Activated CD8-positive, alpha-beta memory T cell treated with anti-CD3 and anti-CD28 coated beads, Interleukin-2, amount 50 U/mL, for 24 hours (primary cell): ENCODE measurements at regions not wholly inside any gene's neighbourhood (a gene's known extent, or its start where the extent isn't known, plus 50 kb on each side); places are given as distances from the start of the nearest gene placed in this dataset.

Source experiments
- DNase-seq: peaks from one replicate; pipeline ENCODE4 v3.0.0-alpha.2; 2020; ENCODE audit errors: extremely low read depth

DNA sequence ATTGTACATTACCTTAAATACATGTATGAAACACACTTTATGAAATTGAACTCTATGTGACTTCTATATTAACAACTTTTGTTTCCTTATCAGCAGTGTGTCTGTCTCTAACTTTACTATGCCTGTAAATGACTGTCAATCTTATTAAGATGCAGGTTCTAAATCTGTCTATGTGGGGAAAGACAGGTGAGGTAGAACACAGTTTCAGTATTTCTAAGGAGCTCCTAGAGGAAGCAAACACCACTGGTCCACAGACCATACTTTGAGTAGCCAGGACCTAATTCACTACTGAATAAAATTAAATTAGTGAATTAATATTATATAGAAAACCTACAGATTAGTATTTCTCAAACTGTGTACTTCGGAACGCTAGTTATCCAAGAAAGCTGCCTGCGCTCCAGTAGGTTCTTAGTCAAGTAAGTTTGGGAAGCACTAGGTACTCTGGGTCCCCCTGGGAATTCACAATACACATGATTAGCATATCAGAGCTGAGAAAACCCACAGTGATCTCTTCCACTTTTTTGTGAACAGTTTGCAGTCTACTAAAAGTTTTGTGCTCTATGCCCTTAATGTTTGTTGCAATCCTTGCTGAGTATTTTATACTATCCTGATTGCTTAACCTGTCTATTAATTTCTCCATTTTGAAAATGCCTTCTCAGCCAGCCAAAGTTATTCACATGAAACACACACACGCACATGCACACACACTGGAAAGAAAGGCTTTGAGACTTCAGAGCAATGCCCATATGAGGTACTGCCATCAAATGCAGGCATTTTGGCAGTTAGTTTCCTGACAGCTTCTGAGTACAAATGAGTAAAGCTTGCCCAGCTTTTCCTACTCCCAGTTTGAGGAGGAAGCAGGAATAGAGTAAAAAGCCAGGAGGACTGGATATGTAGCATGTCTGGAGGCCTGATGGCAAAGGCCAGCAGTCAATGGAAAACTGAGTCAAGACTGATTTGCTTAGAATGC is 133.6 kb upstream of the CPEB2 start:
- no peak for DNase-seq

DNA sequence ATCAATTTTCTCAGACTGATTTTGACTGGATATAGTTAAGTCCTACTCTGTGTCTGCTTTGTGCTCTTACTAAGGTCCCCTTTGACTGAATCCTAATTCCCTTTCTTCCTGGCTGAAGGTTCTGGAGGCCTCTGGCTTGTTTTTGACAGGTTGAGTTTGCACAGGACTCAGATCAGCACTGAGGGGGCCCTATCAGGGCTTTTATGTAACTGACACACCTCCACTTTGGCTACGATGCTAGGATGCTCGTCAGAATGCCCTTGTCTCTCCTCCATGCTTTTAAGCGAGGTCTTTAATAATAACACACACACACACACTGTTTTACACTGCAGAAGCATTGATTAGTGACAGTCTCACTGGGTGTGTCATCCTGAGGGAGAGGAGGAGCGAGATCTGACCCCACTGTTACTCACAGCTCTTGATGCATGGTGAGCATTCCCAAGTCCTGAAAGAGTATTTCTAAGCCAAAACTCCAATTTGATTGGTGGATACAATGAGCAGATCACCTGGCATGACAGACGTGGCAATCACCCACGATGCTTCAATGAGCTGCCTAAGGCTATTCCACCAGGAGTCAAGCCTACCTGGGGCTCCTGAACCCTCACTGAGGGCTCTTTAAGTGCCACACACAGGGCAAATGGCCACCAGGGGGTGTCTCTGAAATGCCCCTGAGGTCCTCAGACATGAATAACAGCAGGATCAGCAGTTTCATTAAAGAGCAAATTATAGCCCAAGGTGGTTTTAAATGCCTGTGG is 130.4 kb upstream of the CPEB2 start:
- no peak for DNase-seq

DNA sequence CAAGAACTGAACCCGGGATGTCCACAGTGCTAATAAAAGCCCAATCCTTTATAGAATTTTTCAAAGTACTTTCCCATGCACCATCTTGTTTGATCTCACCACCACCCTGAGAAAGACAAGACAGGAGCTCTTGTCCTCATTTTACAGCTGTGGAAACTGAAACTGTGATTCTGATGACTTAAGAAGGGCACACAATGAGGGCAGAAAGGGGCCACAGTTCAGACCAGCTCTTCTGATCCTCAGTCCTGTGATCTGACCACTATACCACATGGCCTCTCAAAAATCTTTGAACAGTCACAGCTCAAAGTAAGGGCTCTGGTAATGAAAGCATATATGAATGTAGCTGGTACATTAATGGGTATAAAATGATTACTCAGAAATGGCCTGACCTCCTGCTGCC is 127.3 kb upstream of the CPEB2 start:
- DNase-seq: no peak

DNA sequence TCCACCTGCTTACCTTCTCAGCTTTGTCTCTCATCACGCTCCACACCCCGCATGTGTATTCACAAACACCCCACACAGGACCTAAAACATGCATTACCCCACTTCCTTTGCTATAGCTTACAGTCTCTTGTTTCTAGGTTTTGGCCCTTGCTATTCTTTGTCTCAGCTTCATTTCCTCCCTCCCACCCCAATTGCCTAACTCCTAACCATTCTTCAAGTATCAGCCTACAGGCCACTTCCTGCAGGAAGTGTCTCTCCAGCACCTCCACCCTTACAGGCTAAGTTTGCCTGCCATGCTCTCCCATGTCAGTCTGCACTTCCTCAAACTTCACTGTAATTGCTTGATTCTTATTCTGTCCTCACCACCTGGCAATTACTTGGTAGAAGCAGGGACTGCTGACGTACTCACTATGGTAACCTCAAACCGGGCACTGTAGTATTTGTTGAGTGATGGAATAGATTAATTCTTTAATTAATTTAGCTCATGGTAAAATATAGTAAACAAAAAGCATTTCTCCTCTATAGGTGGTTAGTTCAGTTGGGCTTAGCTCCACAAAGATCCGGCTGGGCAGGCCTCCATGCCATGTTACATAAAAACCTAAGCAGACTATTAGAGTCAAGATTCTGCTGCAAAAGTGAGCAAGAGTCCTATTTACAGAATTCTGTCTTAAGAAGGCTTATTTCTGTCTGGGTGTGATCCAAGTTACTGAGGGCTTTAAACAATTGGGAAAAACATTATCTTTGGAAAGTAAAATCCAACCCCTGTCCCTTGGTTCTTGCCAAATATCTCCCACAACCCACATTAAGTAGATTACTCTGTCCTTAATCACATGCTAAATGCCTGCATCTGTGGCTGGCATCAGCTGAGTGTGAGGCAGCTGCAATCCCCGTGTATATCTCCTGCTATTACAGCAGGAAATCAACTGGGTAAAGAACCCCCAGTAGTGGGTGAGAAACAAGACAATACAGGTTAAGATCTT is 124.7 kb upstream of the CPEB2 start:
- DNase-seq: no peak

DNA sequence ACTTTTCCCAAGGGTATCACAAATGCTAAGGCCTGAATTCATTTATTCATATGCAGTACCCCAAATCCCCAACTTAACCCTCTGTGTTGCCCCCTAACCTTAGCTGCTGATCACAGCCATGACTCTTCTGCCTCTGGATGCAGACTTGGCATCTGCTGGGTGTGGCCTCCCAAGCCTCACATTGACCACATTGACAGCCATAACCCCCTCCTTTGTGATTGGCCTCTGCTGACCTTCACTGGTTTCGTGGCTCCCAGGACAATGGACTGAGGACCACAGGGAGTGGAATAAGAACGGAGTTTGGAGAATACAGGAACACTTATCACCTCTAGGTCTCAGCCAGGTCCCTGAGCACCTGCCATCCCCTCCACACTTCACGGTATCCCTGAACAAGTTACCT is 123.6 kb upstream of the CPEB2 start:
- DNase-seq: no peak

DNA sequence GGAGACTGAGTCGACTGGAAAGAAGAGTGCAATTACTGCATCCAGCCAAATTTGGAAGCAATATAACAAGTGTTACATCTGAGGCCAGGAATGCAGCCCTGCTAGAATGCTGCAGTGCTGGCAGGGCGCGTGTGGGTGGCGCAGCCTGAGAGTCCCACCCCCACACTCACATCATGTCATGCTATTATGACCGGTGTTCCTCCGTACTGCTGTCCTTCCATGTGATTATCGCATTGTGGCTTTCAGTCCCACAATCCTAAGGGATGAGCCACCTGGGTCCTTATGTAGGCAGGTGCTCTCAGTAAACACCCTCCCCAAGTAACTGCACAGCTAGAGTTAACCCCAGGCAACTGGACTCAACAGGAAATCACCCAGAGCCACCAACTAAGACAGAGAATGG is 122.6 kb upstream of the CPEB2 start:
- DNase-seq: no peak

DNA sequence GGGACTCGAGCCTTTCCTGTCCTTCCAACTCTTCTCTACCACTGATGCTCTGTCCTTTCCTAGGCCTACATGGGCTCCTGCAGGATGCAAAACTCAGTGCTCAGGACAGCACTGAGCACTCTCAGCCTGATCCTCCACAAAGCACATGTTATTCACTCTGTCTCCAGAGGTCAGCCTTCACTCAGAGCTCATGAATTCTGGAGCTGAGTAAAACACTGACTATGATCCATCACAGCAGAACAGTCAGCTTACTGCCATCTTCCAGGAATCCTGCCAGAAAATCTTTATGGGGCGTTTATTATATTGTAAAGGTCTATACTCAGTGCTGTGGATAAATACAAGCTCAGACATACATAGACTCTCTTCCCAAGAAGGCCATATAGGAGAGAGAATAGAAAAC is 121.5 kb upstream of the CPEB2 start:
- no peak for DNase-seq

DNA sequence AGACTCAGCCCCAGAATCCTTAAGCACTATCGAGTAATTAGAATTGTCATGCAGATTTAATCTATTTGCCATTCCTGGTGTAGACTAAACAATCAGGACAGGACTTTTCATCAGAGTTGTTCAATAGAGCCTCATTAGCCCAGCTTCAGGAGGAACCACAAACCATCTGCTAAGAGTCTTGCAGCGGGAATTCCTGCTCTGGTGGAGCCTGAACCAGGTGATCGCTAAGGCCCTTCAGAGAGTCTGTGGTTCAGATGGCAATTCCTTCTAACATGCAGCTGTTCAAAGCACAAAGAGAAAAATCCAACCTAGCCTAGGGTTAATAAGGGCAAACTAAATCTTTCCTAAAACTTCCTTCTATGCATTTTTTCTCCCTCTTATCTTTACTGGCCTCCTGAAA is 119.1 kb upstream of the CPEB2 start:
- DNase-seq: no peak

DNA sequence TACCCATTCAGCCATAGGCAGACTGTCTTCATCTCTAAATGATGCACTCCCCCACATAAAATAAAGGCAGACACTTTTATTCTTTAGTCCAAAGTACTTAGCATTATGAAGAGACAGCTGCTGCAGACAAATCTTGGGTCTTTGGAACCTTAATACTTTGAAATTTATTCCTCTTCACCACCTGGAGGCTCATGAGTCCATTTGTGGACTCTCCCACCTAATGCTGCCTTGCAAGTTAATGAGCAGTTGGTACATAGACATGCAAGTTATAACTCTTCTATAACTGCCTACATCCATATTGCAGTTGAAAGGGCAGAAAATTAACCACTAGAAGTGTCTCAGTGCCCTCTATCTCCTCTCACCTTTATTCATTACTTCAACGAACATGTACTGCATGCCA is 118.6 kb upstream of the CPEB2 start:
- DNase-seq: no peak

DNA sequence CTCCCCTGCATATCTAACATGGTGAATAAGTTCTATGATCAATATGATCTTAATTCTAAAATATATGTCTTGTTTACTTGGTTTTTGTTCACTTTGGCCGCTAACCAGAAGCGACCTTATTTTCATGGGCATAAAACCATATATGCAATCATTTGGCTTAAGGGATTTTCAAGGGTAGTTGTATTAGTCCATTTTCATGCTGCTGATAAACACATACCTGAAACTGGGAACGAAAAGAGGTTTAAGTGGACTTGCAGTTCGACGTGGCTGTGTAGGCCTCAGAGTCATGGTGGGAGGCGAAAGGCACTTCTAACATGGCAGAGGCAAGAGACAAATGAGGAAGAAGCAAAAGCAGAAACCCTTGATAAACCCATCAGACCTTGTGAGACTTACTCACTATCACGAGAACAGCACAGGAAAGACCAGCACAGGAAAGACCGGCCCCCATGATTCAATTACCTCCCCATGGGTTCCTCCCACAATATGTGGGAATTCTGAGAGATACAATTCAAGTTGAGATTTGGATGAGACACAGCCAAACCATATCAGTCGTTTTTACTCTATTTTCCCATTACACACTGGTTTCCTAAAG is 114.3 kb upstream of the CPEB2 start:
- no peak for DNase-seq

DNA sequence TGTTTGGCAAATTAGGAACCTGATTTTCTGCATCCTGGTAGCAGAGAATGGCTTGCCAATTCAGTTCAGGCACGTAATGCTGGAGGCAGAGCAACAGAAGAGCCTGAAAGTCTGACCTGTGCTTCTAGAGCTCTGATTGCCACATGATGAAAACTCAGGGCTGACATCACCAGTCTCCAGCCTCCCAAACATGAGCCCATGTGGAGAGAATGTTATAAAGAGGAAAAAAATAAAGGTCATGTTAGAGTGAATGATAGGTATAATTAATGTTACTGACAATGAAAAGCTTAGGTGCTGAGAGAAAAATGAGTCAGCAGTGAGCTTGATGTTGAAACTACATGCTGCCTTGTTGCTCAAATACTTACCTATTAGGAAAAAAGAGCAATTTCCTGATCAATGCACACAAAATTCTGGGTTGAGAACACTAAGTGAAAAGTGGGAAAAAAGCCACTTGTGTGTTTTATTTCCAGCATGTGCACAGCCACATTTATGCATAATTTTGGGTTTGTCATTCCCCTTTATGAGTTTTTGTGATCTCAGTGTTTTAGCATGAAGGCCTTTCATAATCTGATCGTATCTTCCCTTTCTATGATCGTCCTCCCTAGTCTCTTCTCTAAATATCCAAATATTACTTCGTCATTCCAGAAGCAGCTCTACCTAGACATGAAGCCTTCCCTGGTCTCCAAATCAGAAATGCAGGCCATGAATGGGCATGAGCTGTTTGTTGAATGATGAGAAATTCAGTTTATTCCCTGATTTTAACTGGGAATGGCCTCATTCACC is 113.3 kb upstream of the CPEB2 start:
- DNase-seq: no peak

DNA sequence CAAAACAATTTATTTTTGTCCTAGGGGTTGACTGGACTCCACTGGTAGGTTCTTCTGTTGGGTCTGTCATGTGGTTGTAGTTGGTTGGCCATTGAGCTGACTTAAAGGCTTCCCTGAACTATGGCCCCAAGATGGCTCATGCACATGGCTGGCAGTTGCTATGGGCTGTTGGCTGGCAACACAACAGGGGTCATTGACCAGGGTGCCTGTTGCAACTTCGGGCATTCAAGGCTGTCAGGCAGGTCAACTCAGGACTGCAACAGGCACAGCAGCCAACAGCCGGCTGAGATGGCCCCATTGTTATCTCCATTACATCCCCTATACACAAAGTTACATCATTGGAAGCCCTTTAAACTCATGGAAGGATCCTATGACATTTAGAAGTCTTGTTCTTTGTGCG is 109.7 kb upstream of the CPEB2 start:
- no peak for DNase-seq

DNA sequence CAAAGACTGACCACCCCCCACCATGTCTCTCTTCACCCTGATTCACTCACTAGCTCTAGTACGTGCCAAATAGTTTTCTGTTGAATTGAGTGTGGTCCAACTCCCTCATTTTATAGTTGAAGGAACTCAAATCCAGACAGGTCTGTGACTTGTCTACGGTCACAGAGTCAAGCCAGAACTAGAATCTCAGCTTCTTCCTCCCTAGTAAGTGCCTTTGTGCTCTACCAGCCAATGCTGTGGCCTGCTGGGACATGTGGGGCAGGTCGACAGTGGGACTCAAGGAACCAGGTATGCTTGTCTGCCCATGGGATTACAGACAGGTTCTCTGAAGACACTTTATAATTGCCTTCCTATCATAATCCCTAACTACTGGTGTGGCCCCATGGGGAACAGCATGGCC is 108.6 kb upstream of the CPEB2 start:
- no peak for DNase-seq

DNA sequence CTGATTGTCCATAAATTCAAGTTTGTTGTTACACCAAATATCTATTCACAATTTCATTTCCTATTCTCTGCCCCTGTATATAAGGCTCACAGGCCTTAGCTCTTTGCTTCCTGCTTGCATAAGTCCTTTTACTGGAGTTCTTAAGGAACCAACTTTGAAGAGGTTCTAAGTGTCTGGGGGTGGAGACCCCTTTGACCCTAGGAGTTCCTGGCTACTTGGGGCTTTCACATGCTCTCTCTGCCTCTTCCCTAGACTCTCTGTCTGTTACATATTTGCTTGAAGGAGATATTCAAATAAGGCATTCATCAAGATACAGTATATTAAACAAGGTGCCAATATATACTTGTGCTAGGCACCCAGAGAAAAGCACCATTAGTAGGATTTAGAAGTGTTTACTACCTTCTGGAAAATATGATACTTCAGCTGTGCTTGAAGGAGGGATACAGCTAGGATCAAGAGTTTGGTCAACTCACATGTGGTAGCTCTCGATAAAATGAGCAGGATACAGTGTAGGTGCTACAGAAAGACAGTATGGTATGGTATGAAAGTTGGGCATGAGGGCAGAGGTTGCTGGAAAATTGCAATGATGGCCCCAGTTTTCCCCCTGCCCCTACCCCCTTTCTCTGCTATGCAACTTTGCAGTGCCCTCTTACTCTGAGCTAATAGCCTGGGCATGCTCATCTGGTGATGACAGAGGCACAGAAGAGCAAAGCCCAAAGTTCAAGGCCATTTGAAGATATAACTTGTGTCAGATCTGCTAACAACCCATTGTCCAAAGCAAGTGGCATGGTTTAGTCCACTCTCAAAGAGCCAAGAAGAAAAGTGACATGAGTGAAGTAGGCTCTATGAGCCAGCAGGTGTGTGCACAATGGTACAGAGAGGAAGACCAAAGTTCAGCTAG is 107.6 kb upstream of the CPEB2 start:
- DNase-seq: no peak

DNA sequence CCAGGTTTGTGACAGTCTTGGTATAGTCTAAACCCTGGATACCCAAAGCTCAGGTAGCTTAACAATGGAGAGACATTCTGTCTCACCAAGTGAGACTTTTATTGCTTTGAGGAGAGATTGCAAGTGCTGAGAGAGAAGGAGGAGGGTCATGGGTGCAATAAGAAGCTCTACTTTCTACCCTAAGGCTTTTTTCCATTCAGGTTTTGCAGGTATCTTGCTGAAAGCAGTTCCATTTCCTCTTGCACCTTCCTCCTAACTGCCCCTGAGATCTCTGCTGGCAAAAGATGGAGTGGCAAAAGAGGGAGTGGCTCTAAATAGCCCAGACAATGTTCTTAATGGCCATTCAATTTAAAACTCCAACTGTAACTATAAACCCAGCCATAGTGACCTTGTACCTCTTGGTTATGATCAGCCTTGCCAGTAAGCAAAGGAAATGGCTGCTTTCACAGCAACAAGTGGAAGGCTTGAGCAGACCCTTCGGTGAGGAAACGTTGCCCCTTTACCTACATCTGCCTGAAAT is 105.6 kb upstream of the CPEB2 start:
- no peak for DNase-seq

DNA sequence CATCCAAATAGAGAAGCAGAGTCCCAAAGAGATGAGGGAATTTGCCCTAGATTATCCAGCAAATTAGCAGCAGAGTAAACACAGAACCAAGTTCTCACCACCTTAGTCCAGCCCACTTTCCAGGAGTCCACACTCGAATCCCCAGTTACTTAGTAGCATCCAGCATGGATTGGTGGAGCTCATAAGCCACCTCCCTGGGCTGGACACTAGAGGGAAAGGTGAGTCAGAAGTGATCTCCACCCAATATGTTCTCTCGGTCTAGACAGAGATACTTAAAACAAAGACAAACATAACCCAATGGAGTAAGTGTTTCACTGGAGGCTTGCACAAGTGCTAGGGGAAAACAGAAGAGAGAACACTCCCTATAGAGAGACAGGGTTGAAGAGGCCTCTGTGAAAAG is 105.1 kb upstream of the CPEB2 start:
- no peak for DNase-seq

DNA sequence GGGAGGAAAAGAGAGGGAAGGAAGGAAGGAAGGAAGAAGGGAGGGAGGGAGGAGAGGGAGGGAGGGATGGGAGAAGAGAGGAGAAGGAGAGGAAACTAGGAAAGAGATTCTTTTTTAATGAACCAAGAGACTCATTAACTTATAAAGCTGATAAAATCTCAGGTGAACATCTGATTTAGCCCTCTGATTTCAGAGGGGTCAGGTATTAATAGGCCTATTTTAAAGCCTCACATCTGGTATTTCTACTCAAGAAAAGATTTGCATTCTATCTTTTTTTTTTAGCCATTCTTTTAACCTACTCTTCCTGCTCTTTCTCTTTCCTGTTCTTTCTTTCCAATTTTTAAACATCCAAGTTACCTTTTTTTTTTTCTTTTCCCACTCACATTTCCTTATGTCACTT is 103.3 kb upstream of the CPEB2 start:
- DNase-seq: no peak

DNA sequence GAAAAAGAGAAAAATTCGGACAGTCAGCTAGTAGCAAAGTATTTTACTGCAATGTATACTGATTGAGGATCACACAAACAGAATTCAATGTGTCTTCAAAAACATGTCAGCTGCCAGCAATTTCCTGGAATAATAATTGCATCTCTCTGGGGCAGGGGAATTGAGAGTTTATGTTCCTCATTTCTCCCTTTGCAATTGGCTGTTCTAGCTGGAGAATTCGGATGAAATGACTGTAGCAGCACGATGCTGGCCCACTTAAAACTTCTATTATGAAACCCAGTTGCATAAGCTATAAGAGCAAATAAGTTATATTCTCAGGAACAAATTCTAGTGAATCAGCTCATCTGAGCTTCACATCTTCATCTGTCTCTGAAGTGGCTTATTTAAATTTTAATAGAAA is 99.9 kb upstream of the CPEB2 start:
- no peak for DNase-seq

DNA sequence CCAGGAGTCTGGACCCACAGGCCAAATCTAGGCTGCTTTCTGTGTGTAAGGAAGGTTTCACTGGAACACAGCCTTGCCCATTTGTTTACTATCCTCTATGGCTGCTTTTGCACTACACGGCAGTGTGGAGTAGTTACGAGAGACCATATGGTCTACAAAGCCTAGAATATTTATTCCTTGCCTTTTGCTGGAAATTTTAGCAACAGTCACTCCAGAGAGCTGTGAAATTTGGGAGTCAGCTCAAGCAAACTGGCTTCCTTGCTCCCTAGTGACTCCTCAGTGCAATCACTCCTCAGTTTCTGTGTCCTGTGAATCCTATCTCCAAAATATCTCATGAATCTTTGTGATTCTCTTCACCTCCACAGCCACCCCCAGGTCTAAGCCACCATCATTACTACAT is 99.0 kb upstream of the CPEB2 start:
- no peak for DNase-seq
